ENCODE measurements at regions not wholly inside any gene's neighbourhood (a gene's known extent, or its start where the extent isn't known, plus 50 kb on each side); places are given as distances from the start of the nearest gene placed in this dataset.
"Not testable (repeated sequence)": the region's sequence is repeated elsewhere in the genome, so short reads cannot be mapped to it uniquely, and the experiment has no call there.

DNA sequence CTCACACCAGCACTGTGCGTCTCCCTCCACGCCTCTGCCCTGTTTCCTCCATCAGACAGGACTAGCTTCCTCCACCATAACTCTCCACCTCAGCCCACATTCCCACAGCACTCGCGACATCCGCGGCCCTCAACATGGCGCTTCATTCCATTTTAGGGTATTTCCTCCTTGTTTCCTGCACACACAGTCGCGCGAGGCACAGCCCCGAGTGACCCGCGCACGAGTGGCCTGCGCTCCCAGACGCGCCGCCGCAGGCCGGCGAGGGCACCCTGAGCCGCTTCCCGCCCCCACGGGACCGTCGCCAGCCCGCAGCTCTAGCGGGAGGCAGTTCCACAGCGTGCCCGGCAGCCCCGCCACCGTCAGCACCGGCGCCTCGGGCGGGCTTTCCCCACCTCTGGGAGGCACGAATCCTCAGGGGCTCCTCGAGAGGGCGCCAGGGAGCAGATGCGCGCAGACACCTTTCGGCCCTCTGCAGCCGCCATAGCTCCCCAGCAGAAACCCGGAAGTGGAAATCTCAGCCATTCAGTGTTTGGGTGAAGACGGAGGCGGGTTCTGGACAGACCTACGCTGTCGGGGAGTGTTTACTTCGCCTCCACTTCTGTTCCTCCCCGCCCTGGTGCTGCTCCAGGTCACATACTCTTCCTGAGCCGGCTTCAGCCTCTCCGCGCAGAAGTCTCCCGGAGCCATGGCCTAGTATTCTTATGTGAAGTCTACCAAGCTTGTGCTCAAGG lies 136.6 kb downstream of the FOXD4L6 start:
- Histone ChIP-seq H3K4me3 (peak overlapping the region; percentile 51 to 91 (median 80)), H3K4me1 (peaks cover 9 to 26% (median 17%) of the 10 kb centered on the region in 4 donors), H3K27ac (peak overlapping the region; percentile 90 to 98 (median 93))
- TF ChIP-seq POLR2AphosphoS5 (IDR thresholded peaks at IDR 0.05) (peak; percentile 78 to 94 (median 89)), POLR2A (IDR thresholded peaks at IDR 0.05) (peak; percentile 94)
- TF ChIP-seq, protein P1, sequence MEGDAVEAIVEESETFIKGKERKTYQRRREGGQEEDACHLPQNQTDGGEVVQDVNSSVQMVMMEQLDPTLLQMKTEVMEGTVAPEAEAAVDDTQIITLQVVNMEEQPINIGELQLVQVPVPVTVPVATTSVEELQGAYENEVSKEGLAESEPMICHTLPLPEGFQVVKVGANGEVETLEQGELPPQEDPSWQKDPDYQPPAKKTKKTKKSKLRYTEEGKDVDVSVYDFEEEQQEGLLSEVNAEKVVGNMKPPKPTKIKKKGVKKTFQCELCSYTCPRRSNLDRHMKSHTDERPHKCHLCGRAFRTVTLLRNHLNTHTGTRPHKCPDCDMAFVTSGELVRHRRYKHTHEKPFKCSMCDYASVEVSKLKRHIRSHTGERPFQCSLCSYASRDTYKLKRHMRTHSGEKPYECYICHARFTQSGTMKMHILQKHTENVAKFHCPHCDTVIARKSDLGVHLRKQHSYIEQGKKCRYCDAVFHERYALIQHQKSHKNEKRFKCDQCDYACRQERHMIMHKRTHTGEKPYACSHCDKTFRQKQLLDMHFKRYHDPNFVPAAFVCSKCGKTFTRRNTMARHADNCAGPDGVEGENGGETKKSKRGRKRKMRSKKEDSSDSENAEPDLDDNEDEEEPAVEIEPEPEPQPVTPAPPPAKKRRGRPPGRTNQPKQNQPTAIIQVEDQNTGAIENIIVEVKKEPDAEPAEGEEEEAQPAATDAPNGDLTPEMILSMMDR (IDR thresholded peaks at IDR 0.05), result peak; percentile 52 to 95 (median 86)
- intact Hi-C loops (cut with DNase I; ENCODE audit: low total_unique reads); H3K36me3 ChIP-seq; in situ Hi-C loops (cut with MboI; ENCODE audit: low pct_ligation_motif_present in 1 of 4, low pct_unique_long_range_greater_than_20kb in 1 of 4, low sequenced_read_pairs in 3 of 4); H3K27me3 ChIP-seq; H3K9me3 ChIP-seq: not testable (repeated sequence)
- DNase-seq, result peak; percentile 99
- WGBS, 2 donors (ENCODE audit: low coverage in 1 of 2), result 18 to 20% methylated on average over 31 to 54 of the region's 54 CpGs

DNA sequence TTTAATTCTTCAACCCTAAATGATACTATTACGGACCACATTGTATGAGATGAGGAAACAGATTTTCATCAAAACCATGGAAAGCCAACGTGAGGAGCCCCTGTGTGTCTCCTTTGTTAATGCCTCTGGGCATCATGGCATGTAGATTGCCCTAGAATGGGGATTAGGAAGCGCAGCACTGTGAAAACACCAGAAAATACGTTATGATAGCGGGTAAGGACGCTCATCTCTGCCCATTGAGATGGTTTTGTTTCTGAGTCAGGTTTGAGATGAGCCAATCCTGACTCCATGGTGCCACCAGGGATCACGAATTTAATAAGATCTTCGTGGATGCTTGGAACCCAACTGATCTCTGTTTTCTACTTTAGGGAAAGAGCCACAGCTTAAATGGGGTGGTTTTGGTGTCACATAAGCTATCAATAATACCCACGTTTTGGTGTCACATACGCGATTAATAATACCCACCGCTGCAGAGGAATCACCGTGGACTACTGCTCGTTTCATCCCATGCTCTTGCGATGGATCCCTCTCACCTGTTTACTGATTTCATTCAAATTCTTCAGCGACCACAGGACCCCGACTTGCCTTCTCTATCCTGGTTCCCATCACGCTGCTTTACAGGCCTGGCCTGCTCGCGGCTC lies 137.3 kb downstream of the FOXD4L6 start:
- intact Hi-C loops (cut with DNase I; ENCODE audit: low total_unique reads); H3K9me3 ChIP-seq; H3K27me3 ChIP-seq; H3K36me3 ChIP-seq; in situ Hi-C loops (cut with MboI; ENCODE audit: low pct_ligation_motif_present in 1 of 4, low pct_unique_long_range_greater_than_20kb in 1 of 4, low sequenced_read_pairs in 3 of 4); DNase-seq: not testable (repeated sequence)
- H3K4me1 ChIP-seq, result peaks cover 9 to 22% (median 17%) of the 10 kb centered on the region in 4 donors
- peak overlapping the region; percentile 90 to 98 (median 93) for H3K27ac ChIP-seq
- H3K4me3 ChIP-seq, result peak overlapping the region; percentile 51 to 91 (median 80)
- WGBS, 2 donors (ENCODE audit: low coverage in 1 of 2), result 36 to 54% methylated on average over 15 to 20 of the region's 20 CpGs

DNA sequence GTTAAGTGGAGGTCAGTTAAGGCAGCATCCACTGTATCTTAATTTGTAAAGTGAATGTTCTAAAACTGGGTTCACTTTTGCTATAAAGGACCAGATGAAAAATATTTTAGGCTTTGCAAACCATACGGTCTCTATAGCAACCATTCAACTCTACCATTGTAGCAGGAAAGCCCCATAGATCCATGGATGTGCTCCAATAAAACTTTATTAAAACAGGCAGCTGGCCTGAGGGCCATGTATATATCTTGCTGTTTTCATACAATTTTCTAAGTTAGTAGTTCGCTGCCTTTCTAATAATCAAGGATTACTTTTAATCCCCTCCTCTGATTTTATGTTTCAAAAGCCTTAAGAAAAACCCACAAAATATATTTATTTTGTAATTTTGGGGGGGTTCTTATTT lies 142.1 kb downstream of the FOXD4L6 start:
- 84 to 85% methylated on average over 2 of the region's 2 CpGs for WGBS, 2 donors (ENCODE audit: low coverage in 1 of 2)
- H3K36me3 ChIP-seq; intact Hi-C loops (cut with DNase I; ENCODE audit: low total_unique reads); H3K27me3 ChIP-seq; DNase-seq; H3K4me1 ChIP-seq; H3K9me3 ChIP-seq; H3K4me3 ChIP-seq; H3K27ac ChIP-seq; in situ Hi-C loops (cut with MboI; ENCODE audit: low pct_ligation_motif_present in 1 of 4, low pct_unique_long_range_greater_than_20kb in 1 of 4, low sequenced_read_pairs in 3 of 4): not testable (repeated sequence)

DNA sequence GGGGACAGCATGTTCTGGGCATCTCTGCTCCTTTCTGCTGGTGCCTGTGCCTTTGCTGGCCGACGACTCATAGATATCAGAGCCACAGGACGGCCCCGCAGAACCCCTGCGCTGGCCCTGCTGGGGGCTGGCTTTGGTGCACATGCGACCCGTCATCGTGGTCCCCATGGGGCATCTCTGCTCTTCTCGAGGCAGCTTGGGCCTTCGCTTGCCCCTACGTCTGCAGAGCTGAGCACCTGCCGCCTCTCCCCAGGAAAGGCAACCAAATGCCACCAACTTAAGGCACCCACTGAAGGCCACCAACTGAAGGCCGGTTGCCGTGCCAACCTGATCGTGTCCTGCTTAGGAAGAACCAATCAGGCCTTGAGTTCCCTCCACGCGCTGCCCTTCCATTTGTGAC lies 153.1 kb downstream of the FOXD4L6 start:
- H3K9me3 ChIP-seq; in situ Hi-C loops (cut with MboI; ENCODE audit: low pct_ligation_motif_present in 1 of 4, low pct_unique_long_range_greater_than_20kb in 1 of 4, low sequenced_read_pairs in 3 of 4); H3K4me3 ChIP-seq; H3K4me1 ChIP-seq; H3K27ac ChIP-seq; intact Hi-C loops (cut with DNase I; ENCODE audit: low total_unique reads); H3K27me3 ChIP-seq; DNase-seq; H3K36me3 ChIP-seq: not testable (repeated sequence)
- 93 to 98% methylated on average over 3 to 17 of the region's 17 CpGs for WGBS, 2 donors (ENCODE audit: low coverage in 1 of 2)

DNA sequence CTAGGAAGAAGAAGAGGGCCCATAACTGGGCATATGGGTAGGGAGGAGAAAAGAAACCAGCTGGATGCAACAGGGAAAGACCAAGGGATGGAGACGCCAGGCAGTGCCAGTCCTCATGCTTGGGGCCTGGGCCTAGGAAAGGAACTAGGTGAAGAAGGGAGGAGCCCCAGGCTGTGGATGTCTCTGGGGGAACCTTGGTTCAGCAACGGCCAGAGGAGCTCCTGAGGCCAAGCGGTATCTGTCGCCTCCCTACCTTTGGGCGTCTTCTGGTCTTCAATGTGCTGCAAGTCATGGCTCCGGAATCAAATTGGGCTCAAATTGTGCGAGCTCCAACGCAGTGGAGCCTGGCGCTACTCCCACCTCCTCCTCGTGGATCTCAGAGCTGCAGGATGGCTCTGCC lies 153.6 kb downstream of the FOXD4L6 start:
- H3K27ac ChIP-seq; in situ Hi-C loops (cut with MboI; ENCODE audit: low pct_ligation_motif_present in 1 of 4, low pct_unique_long_range_greater_than_20kb in 1 of 4, low sequenced_read_pairs in 3 of 4); H3K27me3 ChIP-seq; H3K4me1 ChIP-seq; DNase-seq; H3K4me3 ChIP-seq; intact Hi-C loops (cut with DNase I; ENCODE audit: low total_unique reads); H3K9me3 ChIP-seq; H3K36me3 ChIP-seq: not testable (repeated sequence)
- 88% methylated on average over 8 of the region's 10 CpGs; no CpG with 5 or more reads in 1 of the 2 donors for WGBS, 2 donors (ENCODE audit: low coverage in 1 of 2)

DNA sequence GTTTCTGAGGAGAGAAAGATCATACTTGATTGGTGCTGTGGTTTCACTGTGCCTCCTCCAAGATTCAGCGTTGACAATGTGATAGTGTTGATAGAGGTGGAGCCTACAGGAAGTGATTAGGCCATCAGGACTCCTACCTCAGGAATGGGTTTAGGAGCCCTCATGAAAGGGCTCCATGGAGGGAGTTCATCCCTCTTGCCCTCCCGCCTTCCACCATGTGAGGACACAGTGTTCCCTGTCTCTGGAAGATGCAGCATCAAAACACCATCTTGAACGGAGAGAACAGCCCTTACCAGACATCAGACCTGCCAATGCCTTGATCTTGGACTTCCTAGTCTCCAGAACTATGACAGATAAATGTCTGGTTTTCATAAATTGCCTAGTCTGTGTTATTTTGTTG lies 156.7 kb downstream of the FOXD4L6 start:
- DNase-seq; H3K4me3 ChIP-seq; H3K4me1 ChIP-seq; intact Hi-C loops (cut with DNase I; ENCODE audit: low total_unique reads); H3K27ac ChIP-seq; H3K9me3 ChIP-seq; H3K36me3 ChIP-seq; in situ Hi-C loops (cut with MboI; ENCODE audit: low pct_ligation_motif_present in 1 of 4, low pct_unique_long_range_greater_than_20kb in 1 of 4, low sequenced_read_pairs in 3 of 4); H3K27me3 ChIP-seq: not testable (repeated sequence)
- WGBS, 2 donors (ENCODE audit: low coverage in 1 of 2), result 60 to 80% methylated on average over 1 to 3 of the region's 3 CpGs
